ENCODE measurements at regions not wholly inside any gene's neighbourhood (a gene's known extent, or its start where the extent isn't known, plus 50 kb on each side); places are given as distances from the start of the nearest gene placed in this dataset.

- no peak for TF ChIP-seq CTCF (conservative IDR thresholded peaks at IDR 0.05; ENCODE audit: low read depth, low read length)
- no peak for DNase-seq (ENCODE audit: low read depth)
- H3K4me3 ChIP-seq (ENCODE audit: low read length): no peak overlapping the region
Measured at GRCh38 chr3:159894386-159894785, 94.2 kb upstream of the IL12A start.

GRCh38 chr3:159895430-159895829, 93.2 kb upstream of the IL12A start:
- DNase-seq (ENCODE audit: low read depth): no peak
- H3K4me3 ChIP-seq (ENCODE audit: low read length): no peak overlapping the region
- no peak for TF ChIP-seq CTCF (conservative IDR thresholded peaks at IDR 0.05; ENCODE audit: low read depth, low read length)

DNA sequence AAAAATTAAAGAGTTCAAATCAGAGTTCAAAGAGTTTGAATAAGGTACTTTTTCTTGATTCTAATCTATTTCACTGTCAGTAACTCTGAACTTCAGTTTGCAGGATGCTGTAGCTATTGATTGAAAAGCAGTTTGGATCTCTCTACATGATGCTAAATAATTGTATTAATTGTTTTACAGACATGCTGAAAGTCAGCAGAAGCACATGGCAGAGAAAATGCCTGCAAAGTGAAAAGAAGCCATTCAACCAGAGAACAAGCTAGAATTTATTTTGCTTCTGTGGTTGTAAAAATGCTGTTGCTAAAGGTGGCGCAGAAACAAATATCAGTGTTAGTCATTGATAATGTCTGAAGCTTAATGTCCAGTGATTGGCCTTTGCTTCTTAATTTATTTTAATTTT, 92.1 kb upstream of the IL12A start:
- TF ChIP-seq CTCF (conservative IDR thresholded peaks at IDR 0.05; ENCODE audit: low read depth, low read length): no peak
- H3K4me3 ChIP-seq (ENCODE audit: low read length): no peak overlapping the region
- DNase-seq (ENCODE audit: low read depth): no peak

DNA sequence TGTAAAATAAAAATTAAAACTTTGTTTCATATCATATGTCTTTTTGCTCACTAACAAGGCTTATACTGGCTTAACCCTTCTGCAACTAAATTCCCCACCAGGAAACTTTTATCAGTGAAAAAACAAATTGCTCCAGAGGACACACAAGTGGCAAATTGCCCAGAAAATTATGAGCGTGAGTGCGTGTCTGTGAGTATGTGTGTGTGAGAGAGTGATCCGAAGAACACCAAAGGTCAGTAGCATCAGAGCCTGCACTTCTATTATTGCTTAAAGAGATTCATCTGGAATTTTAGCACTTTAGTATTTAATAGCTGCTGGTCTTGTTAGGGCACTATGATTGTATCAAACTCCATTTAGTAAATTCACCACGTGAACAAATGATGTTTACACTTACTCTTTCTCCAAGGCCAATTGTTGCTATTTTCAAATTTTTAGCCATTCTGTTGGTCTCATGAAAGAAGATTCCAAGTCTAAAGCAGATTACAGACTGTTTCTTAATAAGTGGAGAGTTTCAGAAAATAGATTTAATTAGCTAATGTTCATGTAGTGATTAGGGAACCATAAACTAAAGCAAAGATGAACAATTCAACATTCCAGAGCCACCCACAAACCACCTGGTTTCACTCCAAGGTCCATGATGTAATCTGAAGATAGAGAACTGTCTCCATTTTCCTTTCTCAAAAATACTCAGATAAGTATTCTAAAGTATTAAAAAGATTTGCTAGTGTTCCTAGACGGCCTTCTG, 91.1 kb upstream of the IL12A start:
- TF ChIP-seq CTCF (conservative IDR thresholded peaks at IDR 0.05; ENCODE audit: low read depth, low read length): no peak
- H3K4me3 ChIP-seq (ENCODE audit: low read length): no peak overlapping the region
- no peak for DNase-seq (ENCODE audit: low read depth)

GRCh38 chr3:159898147-159898546, 90.5 kb upstream of the IL12A start:
- DNase-seq (ENCODE audit: low read depth): no peak
- TF ChIP-seq CTCF (conservative IDR thresholded peaks at IDR 0.05; ENCODE audit: low read depth, low read length): no peak

GRCh38 chr3:159899166-159899565, 89.5 kb upstream of the IL12A start:
- H3K4me3 ChIP-seq (ENCODE audit: low read length): no peak overlapping the region
- TF ChIP-seq CTCF (conservative IDR thresholded peaks at IDR 0.05; ENCODE audit: low read depth, low read length): no peak
- DNase-seq (ENCODE audit: low read depth): no peak

More at GRCh38 chr3:159898147-159898546, 90.5 kb upstream of the IL12A start:
- H3K4me3 ChIP-seq (ENCODE audit: low read length): no peak overlapping the region

- DNase-seq (ENCODE audit: low read depth): no peak
- no peak overlapping the region for H3K4me3 ChIP-seq (ENCODE audit: low read length)
- no peak for TF ChIP-seq CTCF (conservative IDR thresholded peaks at IDR 0.05; ENCODE audit: low read depth, low read length)
Measured at GRCh38 chr3:159902546-159903314, 85.9 kb upstream of the IL12A start.
